ENCODE measurements at regions not wholly inside any gene's neighbourhood (a gene's known extent, or its start where the extent isn't known, plus 50 kb on each side); places are given as distances from the start of the nearest gene placed in this dataset.

DNA sequence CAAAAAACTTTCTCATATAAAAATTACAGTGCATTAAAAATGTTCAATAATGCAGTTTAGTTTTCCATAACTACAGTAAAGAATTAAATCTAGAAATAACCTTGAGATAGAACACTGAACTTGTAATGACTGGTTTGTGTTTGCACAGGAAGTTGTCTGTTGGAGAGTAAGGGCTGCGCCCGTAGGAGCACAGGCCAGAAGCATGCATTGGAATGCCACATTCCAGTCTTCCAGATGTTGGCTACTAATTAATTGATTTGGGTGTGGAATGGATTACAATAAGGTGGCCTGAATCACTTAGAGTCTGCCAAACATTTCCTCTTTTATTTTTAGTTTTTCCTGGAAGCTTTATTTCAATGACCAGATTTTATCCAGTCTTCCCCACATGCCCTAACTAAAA lies 582.6 kb upstream of the MMS22L start:
- H3K27ac ChIP-seq (replicated peaks), result no peak overlapping the region
- H3K27me3 ChIP-seq (ENCODE audit: insufficient read depth, poor library complexity, severe bottlenecking), result no peaks in the 10 kb centered on the region
- no peak for TF ChIP-seq GABPA (IDR thresholded peaks at IDR 0.05; ENCODE audit: low read depth)
- TF ChIP-seq SPI1 (IDR thresholded peaks at IDR 0.05; ENCODE audit: borderline replicate concordance, low read depth), result no peak
- no peak for TF ChIP-seq POLR2AphosphoS5 (IDR thresholded peaks at IDR 0.05; ENCODE audit: low read depth)
- no peak for TF ChIP-seq REST (IDR thresholded peaks at IDR 0.05; ENCODE audit: insufficient replicate concordance, low read depth)
- TF ChIP-seq CTCF (IDR thresholded peaks at IDR 0.05; ENCODE audit: insufficient read depth, low read length), result no peak
- H3K4me3 ChIP-seq (replicated peaks; ENCODE audit: insufficient read depth, low read length), result no peak overlapping the region
- DNase-seq (ENCODE audit: low read depth in 1 of 2, low spot score in 1 of 2), result no peak

- H3K4me3 ChIP-seq (replicated peaks; ENCODE audit: insufficient read depth, low read length), result no peak overlapping the region
- H3K27me3 ChIP-seq (ENCODE audit: insufficient read depth, poor library complexity, severe bottlenecking), result no peaks in the 10 kb centered on the region
- DNase-seq (ENCODE audit: low read depth in 1 of 2, low spot score in 1 of 2), result no peak
- TF ChIP-seq POLR2AphosphoS5 (IDR thresholded peaks at IDR 0.05; ENCODE audit: low read depth) (no peak), CTCF (IDR thresholded peaks at IDR 0.05; ENCODE audit: insufficient read depth, low read length) (no peak), REST (IDR thresholded peaks at IDR 0.05; ENCODE audit: insufficient replicate concordance, low read depth) (no peak), SPI1 (IDR thresholded peaks at IDR 0.05; ENCODE audit: borderline replicate concordance, low read depth) (no peak), GABPA (IDR thresholded peaks at IDR 0.05; ENCODE audit: low read depth) (no peak)
- no peak overlapping the region for H3K27ac ChIP-seq (replicated peaks)
These were observed 583.6 kb upstream of the MMS22L start for GRCh38 chr6:97866616-97867015.

DNA sequence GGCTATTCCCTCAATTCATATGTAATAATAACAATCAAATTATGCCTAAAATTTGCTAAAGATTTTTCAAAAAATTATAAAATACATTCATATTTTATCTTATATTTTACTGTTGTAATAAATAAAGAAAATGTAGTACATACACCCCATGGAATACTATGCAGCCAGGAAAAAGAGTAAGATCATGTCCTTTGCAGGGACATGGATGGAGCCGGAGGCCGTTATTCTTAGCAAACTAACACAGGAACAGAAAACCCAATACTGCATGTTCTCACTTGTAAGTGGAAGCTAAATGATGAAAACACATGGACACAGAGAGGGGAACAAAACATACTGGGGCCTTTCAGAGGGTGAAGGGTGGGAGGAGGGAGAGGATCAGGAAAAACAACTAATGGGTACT lies 584.2 kb upstream of the MMS22L start:
- no peaks in the 10 kb centered on the region for H3K27me3 ChIP-seq (ENCODE audit: insufficient read depth, poor library complexity, severe bottlenecking)
- DNase-seq (ENCODE audit: low read depth in 1 of 2, low spot score in 1 of 2), result no peak
- H3K4me3 ChIP-seq (replicated peaks; ENCODE audit: insufficient read depth, low read length), result no peak overlapping the region
- TF ChIP-seq POLR2AphosphoS5 (IDR thresholded peaks at IDR 0.05; ENCODE audit: low read depth) (no peak), GABPA (IDR thresholded peaks at IDR 0.05; ENCODE audit: low read depth) (no peak), SPI1 (IDR thresholded peaks at IDR 0.05; ENCODE audit: borderline replicate concordance, low read depth) (no peak), CTCF (IDR thresholded peaks at IDR 0.05; ENCODE audit: insufficient read depth, low read length) (no peak), REST (IDR thresholded peaks at IDR 0.05; ENCODE audit: insufficient replicate concordance, low read depth) (no peak)
- H3K27ac ChIP-seq (replicated peaks), result no peak overlapping the region

Measured in HL-60 (cell line).